Natural killer cell (primary cell): ENCODE measurements at regions not wholly inside any gene's neighbourhood (a gene's known extent, or its start where the extent isn't known, plus 50 kb on each side); places are given as distances from the start of the nearest gene placed in this dataset.

Experiments used
- ATAC-seq, 3 donors: fragments of 150-1000 bp in 2 of 3; fragments of 200-7000 bp in 1 of 3; cut with Tn5 transposase; 1 replicate in 1 of 3; 2 replicates in 2 of 3; pipeline ENCODE4 v1.10.0; 2021; ENCODE audit warnings: mild to moderate bottlenecking in 2 of 3, moderate library complexity in 2 of 3
- DNase-seq, 2 donors: peaks; one replicate each; pipeline versions ENCODE4 v3.0.0 to v3.0.0-alpha.2; 2013 to 2021; ENCODE audit warnings: mixed read lengths in 1 of 2
- H3K27ac ChIP-seq: one replicate; pipeline ENCODE4 v1.5.1; 2013; ENCODE audit warnings: mild to moderate bottlenecking, low read length
- H3K27me3 ChIP-seq: one replicate; pipeline ENCODE4 v1.6.1; 2013; ENCODE audit warnings: low read length; ENCODE audit not compliant: control insufficient read depth, insufficient read depth
- H3K36me3 ChIP-seq: one replicate; pipeline ENCODE4 v1.6.1; 2013; ENCODE audit warnings: low read length; ENCODE audit not compliant: control insufficient read depth, insufficient read depth
- H3K4me1 ChIP-seq: one replicate; pipeline ENCODE4 v1.6.1; 2013; ENCODE audit warnings: low read length; ENCODE audit not compliant: control insufficient read depth, insufficient read depth
- H3K4me3 ChIP-seq: one replicate; pipeline ENCODE4 v1.5.1; 2013; ENCODE audit warnings: low read length
- H3K9me3 ChIP-seq: one replicate; pipeline ENCODE4 v1.6.1; 2013; ENCODE audit warnings: low read length; ENCODE audit not compliant: control insufficient read depth, insufficient read depth
- H3K27ac Mint-ChIP-seq, 2 donors: one replicate each; pipeline ENCODE4 v1.8.0; 2022; ENCODE audit warnings: mild to moderate bottlenecking in 2 of 2, mixed read lengths in 2 of 2, moderate library complexity in 1 of 2
- H3K27me3 Mint-ChIP-seq, 2 donors: one replicate each; pipeline ENCODE4 v1.8.0; 2022; ENCODE audit warnings: low read depth in 2 of 2, mixed read lengths in 2 of 2
- H3K36me3 Mint-ChIP-seq: one replicate; pipeline ENCODE4 v1.8.0; 2022; ENCODE audit warnings: mixed read lengths
- H3K4me1 Mint-ChIP-seq, 2 donors: one replicate each; pipeline ENCODE4 v1.8.0; 2022; ENCODE audit warnings: mixed read lengths in 2 of 2
- H3K4me3 Mint-ChIP-seq: one replicate; pipeline ENCODE4 v1.8.0; 2022; ENCODE audit warnings: mild to moderate bottlenecking, moderate library complexity, mixed read lengths
- H3K9me3 Mint-ChIP-seq, 2 donors: one replicate each; pipeline ENCODE4 v1.8.0; 2022; ENCODE audit warnings: mixed read lengths in 2 of 2
- WGBS: methylation state at CpG from one replicate; pipeline ENCODE4 v1.1.7; 2013; ENCODE audit warnings: missing lambda C conversion rate; ENCODE audit not compliant: insufficient coverage; 5-methylcytosine and 5-hydroxymethylcytosine counted together
- intact Hi-C: fragments of 100-400 bp; cut with micrococcal nuclease; formaldehyde crosslinking; loops from one replicate; pipeline ENCODE4 v1.14.2; 2022
- TF ChIP-seq, protein P1 (sequence below): fragments of 200-600 bp; IDR thresholded peaks from one replicate; pipeline ENCODE4 v1.8.0; 2022; ENCODE audit warnings: antibody characterized with exemption

GRCh38 chr3:65083240-65083639 is 395.4 kb upstream of the ADAMTS9 start:
- no peaks in the 10 kb centered on the region for H3K27me3 Mint-ChIP-seq
- Histone ChIP-seq H3K27me3 (no peaks in the 10 kb centered on the region), H3K4me1 (no peaks in the 10 kb centered on the region), H3K9me3 (peaks cover 3% of the 10 kb centered on the region), H3K27ac (no peak overlapping the region), H3K36me3 (no peaks in the 10 kb centered on the region), H3K4me3 (no peak overlapping the region)
- no peaks in the 10 kb centered on the region for H3K4me1 Mint-ChIP-seq
- H3K36me3 Mint-ChIP-seq: no peaks in the 10 kb centered on the region
- H3K27ac Mint-ChIP-seq: no peak overlapping the region
- H3K4me3 Mint-ChIP-seq: no peak overlapping the region
- intact Hi-C loops: no loop called here
- DNase-seq (no peak), ATAC-seq (no peak)
- TF ChIP-seq, protein P1, sequence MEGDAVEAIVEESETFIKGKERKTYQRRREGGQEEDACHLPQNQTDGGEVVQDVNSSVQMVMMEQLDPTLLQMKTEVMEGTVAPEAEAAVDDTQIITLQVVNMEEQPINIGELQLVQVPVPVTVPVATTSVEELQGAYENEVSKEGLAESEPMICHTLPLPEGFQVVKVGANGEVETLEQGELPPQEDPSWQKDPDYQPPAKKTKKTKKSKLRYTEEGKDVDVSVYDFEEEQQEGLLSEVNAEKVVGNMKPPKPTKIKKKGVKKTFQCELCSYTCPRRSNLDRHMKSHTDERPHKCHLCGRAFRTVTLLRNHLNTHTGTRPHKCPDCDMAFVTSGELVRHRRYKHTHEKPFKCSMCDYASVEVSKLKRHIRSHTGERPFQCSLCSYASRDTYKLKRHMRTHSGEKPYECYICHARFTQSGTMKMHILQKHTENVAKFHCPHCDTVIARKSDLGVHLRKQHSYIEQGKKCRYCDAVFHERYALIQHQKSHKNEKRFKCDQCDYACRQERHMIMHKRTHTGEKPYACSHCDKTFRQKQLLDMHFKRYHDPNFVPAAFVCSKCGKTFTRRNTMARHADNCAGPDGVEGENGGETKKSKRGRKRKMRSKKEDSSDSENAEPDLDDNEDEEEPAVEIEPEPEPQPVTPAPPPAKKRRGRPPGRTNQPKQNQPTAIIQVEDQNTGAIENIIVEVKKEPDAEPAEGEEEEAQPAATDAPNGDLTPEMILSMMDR: no peak
- peaks cover 6 to 12% of the 10 kb centered on the region in 2 donors for H3K9me3 Mint-ChIP-seq
- WGBS: 67% methylated on average over 3 of the region's 4 CpGs

GRCh38 chr3:65081536-65081935 is 393.7 kb upstream of the ADAMTS9 start:
- H3K9me3 ChIP-seq: peaks cover 3% of the 10 kb centered on the region
- no peak overlapping the region for H3K4me3 Mint-ChIP-seq
- H3K4me1 ChIP-seq: no peaks in the 10 kb centered on the region
- no peaks in the 10 kb centered on the region for H3K36me3 ChIP-seq
- no peak overlapping the region for H3K27ac Mint-ChIP-seq
- ATAC-seq: no peak
- no peaks in the 10 kb centered on the region for H3K27me3 Mint-ChIP-seq
- H3K4me3 ChIP-seq: no peak overlapping the region
- no peak for DNase-seq
- WGBS: no CpG with 5 or more reads among the region's 2 CpGs
- TF ChIP-seq, protein P1: no peak
- no peaks in the 10 kb centered on the region for H3K4me1 Mint-ChIP-seq
- peaks cover 9% of the 10 kb centered on the region in 2 donors for H3K9me3 Mint-ChIP-seq
- H3K27me3 ChIP-seq: no peaks in the 10 kb centered on the region
- no peaks in the 10 kb centered on the region for H3K36me3 Mint-ChIP-seq
- intact Hi-C loops: no loop called here
- H3K27ac ChIP-seq: no peak overlapping the region

- H3K9me3 Mint-ChIP-seq: peaks cover 9 to 10% of the 10 kb centered on the region in 2 donors
- ATAC-seq (no peak), DNase-seq (no peak)
- no peak overlapping the region for H3K4me3 Mint-ChIP-seq
- Histone ChIP-seq H3K9me3 (peaks cover 3% of the 10 kb centered on the region), H3K4me3 (no peak overlapping the region), H3K36me3 (no peaks in the 10 kb centered on the region), H3K27me3 (no peaks in the 10 kb centered on the region), H3K4me1 (no peaks in the 10 kb centered on the region), H3K27ac (no peak overlapping the region)
- H3K27me3 Mint-ChIP-seq: no peaks in the 10 kb centered on the region
- TF ChIP-seq, protein P1: no peak
- H3K4me1 Mint-ChIP-seq: no peaks in the 10 kb centered on the region
- 79% methylated on average over 2 of the region's 3 CpGs for WGBS
- H3K27ac Mint-ChIP-seq: no peak overlapping the region
- intact Hi-C loops: no loop called here
- no peaks in the 10 kb centered on the region for H3K36me3 Mint-ChIP-seq
Measured at GRCh38 chr3:65080432-65080831, 392.6 kb upstream of the ADAMTS9 start.

GRCh38 chr3:65079560-65079959 is 391.8 kb upstream of the ADAMTS9 start:
- no peak for DNase-seq
- intact Hi-C loops: no loop called here
- no peak overlapping the region for H3K27ac ChIP-seq
- H3K4me3 ChIP-seq: no peak overlapping the region
- peaks cover 3% of the 10 kb centered on the region for H3K9me3 ChIP-seq
- H3K27me3 Mint-ChIP-seq: no peaks in the 10 kb centered on the region
- no peaks in the 10 kb centered on the region for H3K36me3 ChIP-seq
- no peaks in the 10 kb centered on the region for H3K27me3 ChIP-seq
- H3K4me1 Mint-ChIP-seq: no peaks in the 10 kb centered on the region
- H3K36me3 Mint-ChIP-seq: no peaks in the 10 kb centered on the region
- TF ChIP-seq, protein P1: no peak
- no peak for ATAC-seq
- H3K27ac Mint-ChIP-seq: no peak overlapping the region
- 92% methylated on average over 5 of the region's 5 CpGs for WGBS
- no peak overlapping the region for H3K4me3 Mint-ChIP-seq
- H3K9me3 Mint-ChIP-seq: peaks cover 8 to 9% of the 10 kb centered on the region in 2 donors
- no peaks in the 10 kb centered on the region for H3K4me1 ChIP-seq
